ENCODE measurements at regions not wholly inside any gene's neighbourhood (a gene's known extent, or its start where the extent isn't known, plus 50 kb on each side); places are given as distances from the start of the nearest gene placed in this dataset.

GRCh38 chr5:60262576-60263295 is 369.2 kb upstream of the PDE4D start:
- TF ChIP-seq CTCF (conservative IDR thresholded peaks at IDR 0.05; ENCODE audit: low read length) = no peak
- no peak for TF ChIP-seq EZH2phosphoT487 (IDR thresholded peaks at IDR 0.05; ENCODE audit: borderline replicate concordance)

All from Loucy (cell line).